Neural progenitor cell (in vitro differentiated cells): ENCODE measurements at regions not wholly inside any gene's neighbourhood (a gene's known extent, or its start where the extent isn't known, plus 50 kb on each side); places are given as distances from the start of the nearest gene placed in this dataset.

Experiments used
- EZH2 ChIP-seq: fragments of 200-600 bp; sonication (generic); IDR thresholded peaks from 2 replicates; pipeline ENCODE4 v1.6.1; 2017; ENCODE audit warnings: antibody characterized with exemption, mild to moderate bottlenecking, moderate library complexity
- EZH2phosphoT487 ChIP-seq: fragments of 200-600 bp; sonication (generic); IDR thresholded peaks from 2 replicates; pipeline ENCODE4 v1.6.1; 2017; ENCODE audit warnings: antibody characterized with exemption
- TF ChIP-seq, protein P1 (sequence below): fragments of 200-600 bp; sonication (generic); IDR thresholded peaks from 2 replicates; pipeline ENCODE4 v1.5.1; 2017; ENCODE audit warnings: antibody characterized with exemption, mild to moderate bottlenecking

GRCh38 chr6:147787417-147787816 is 278.9 kb downstream of the SAMD5 start:
- TF ChIP-seq, protein P1, sequence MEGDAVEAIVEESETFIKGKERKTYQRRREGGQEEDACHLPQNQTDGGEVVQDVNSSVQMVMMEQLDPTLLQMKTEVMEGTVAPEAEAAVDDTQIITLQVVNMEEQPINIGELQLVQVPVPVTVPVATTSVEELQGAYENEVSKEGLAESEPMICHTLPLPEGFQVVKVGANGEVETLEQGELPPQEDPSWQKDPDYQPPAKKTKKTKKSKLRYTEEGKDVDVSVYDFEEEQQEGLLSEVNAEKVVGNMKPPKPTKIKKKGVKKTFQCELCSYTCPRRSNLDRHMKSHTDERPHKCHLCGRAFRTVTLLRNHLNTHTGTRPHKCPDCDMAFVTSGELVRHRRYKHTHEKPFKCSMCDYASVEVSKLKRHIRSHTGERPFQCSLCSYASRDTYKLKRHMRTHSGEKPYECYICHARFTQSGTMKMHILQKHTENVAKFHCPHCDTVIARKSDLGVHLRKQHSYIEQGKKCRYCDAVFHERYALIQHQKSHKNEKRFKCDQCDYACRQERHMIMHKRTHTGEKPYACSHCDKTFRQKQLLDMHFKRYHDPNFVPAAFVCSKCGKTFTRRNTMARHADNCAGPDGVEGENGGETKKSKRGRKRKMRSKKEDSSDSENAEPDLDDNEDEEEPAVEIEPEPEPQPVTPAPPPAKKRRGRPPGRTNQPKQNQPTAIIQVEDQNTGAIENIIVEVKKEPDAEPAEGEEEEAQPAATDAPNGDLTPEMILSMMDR: peak; percentile 32
- TF ChIP-seq EZH2phosphoT487 (no peak), EZH2 (no peak)
